ENCODE measurements at regions not wholly inside any gene's neighbourhood (a gene's known extent, or its start where the extent isn't known, plus 50 kb on each side); places are given as distances from the start of the nearest gene placed in this dataset.

GRCh38 chr16:56097306-56097705, 94.0 kb upstream of the GNAO1 start:
- DNase-seq (ENCODE audit: low spot score): no peak
- TF ChIP-seq CTCF (IDR thresholded peaks at IDR 0.05; ENCODE audit: extremely low read depth, missing control alignments): no peak

GRCh38 chr16:56094231-56094630, 97.1 kb upstream of the GNAO1 start:
- TF ChIP-seq CTCF (IDR thresholded peaks at IDR 0.05; ENCODE audit: extremely low read depth, missing control alignments): no peak
- DNase-seq (ENCODE audit: low spot score): no peak

GRCh38 chr16:56093055-56093454, 98.2 kb upstream of the GNAO1 start:
- DNase-seq (ENCODE audit: low spot score): no peak
- TF ChIP-seq CTCF (IDR thresholded peaks at IDR 0.05; ENCODE audit: extremely low read depth, missing control alignments): no peak

- no peak for TF ChIP-seq CTCF (IDR thresholded peaks at IDR 0.05; ENCODE audit: extremely low read depth, missing control alignments)
- no peak for DNase-seq (ENCODE audit: low spot score)
Observed at GRCh38 chr16:56090076-56090475, 101.2 kb upstream of the GNAO1 start.

DNA sequence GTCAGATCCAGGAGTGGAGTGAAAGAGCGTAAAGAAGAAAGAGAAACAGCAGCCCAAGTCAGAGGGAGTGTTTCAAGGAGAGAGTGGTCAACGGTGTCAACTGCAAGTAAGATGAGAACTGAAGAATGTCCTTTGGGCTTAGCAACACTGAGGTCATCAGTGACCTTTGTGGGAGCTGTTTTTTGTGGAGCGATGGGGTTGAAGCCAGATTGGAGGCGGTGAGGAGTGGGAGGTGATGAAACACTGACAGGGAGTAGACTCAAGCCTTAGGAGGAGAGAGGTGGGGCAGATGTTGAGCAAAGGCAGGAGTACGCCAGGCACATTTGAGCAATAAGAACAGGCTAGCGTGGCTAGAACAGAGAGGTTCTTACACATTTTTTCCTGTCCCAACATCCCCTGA, 103.7 kb upstream of the GNAO1 start:
- DNase-seq (ENCODE audit: low spot score): no peak
- no peak for TF ChIP-seq CTCF (IDR thresholded peaks at IDR 0.05; ENCODE audit: extremely low read depth, missing control alignments)

GRCh38 chr16:56081371-56081770, 109.9 kb upstream of the GNAO1 start:
- no peak for DNase-seq (ENCODE audit: low spot score)
- no peak for TF ChIP-seq CTCF (IDR thresholded peaks at IDR 0.05; ENCODE audit: extremely low read depth, missing control alignments)

DNA sequence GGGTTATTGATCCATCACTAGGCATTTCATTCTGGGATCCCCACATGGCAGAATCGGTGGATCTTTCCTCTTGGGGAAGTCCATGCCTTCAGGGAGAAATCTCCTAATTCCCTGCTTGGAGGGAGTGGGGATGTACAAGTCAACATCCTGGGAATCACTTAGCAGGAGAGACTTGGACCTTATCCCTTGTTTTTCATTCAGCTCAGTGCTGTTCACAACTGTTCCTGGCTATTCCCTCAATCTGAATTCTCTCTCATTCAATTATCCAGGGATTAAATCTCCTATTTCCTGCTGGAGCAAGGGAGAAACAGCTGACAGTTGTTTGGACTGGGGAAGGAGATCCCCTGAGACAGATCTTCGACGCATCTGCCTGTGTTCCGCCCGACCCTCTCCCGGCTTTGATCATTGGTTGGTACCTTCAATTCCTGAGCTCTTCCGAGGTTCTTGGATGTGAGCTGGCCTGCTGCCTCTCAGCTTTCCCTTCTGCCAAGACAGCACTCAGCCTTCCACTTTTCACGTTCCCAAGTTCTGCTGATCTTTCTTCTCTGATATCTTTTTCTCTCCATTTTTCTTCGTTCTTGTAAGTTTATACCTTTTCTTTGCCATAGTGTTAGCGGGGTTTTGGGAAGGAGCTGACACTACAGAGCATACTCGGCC, 115.4 kb upstream of the GNAO1 start:
- TF ChIP-seq CTCF (IDR thresholded peaks at IDR 0.05; ENCODE audit: extremely low read depth, missing control alignments): no peak
- DNase-seq (ENCODE audit: low spot score): no peak

Data from GM20000 (cell line).